Glomerular endothelial cell (primary cell): ENCODE measurements at regions not wholly inside any gene's neighbourhood (a gene's known extent, or its start where the extent isn't known, plus 50 kb on each side); places are given as distances from the start of the nearest gene placed in this dataset.

Experiments
- DNase-seq: peaks from one replicate; pipeline ENCODE4 v3.0.0-alpha.2; 2011; ENCODE audit warnings: low read depth, low spot score; ENCODE audit errors: extremely low read depth

- no peak for DNase-seq
Measured at GRCh38 chr2:176496761-176497160, 227.5 kb downstream of the MTX2 start.

DNA sequence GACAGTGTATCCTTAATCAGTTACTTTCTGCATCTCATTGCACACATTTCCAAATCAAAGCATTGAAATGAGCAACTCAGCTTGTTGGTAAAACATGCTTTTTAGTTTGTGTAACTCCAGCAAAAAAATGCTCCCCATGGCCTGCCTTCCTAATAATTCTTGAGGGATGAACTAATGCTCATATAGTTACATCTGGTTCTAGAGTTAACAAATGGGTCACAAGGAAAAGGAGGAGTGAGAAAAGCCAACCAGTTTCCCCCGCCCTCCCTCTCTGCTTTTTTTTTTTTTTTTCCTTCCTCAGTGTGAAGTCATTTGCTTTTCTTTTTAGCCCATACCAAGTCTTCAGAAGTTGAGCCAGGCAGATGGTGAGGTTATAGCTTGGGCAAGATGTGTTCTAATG, 231.7 kb downstream of the MTX2 start:
- DNase-seq: no peak

- DNase-seq: no peak
Measured at GRCh38 chr2:176501617-176502016, 232.4 kb downstream of the MTX2 start.

GRCh38 chr2:176502619-176503018, 233.4 kb downstream of the MTX2 start:
- no peak for DNase-seq

DNA sequence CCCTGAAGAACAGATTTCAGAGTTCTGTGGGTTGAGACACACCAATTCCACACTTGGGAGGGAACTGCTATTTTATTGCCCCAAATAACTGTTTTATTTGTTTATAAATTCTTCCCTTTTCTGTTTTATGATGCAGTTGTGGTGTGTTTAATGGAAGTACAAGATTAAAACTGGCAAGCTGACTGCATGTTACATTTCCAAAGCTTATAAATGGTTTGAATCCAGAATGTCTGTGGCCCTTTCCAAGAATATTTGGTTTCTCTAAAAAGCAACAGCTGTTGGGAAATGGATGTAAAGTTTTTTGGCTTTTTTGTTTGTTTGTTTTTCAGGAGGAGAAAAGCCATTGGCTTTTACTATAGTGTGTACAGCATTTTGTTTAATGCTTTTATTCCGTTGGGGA, 234.5 kb downstream of the MTX2 start:
- no peak for DNase-seq

DNA sequence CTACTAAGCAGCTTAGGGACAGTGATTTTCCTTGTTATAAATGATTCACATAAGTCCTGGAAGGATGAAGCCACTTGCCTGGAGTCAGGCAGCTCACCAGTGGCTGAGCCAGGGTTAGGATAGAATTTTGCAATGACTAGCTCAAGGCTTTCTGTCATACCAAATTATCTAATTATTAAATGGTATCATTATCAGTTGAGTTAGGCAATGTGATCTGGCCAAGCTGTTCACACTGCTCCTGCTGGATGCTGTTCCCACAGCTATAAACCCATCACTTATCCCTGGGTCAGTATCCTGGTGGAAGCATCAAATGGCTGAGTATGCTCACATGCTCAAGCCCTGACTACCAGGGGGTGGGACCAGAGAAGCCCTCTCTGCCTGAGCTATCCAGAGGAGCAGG, 235.2 kb downstream of the MTX2 start:
- DNase-seq: no peak

- DNase-seq: no peak
Measured at GRCh38 chr2:176507786-176508185, 238.5 kb downstream of the MTX2 start.

GRCh38 chr2:176508374-176508773, 239.1 kb downstream of the MTX2 start:
- DNase-seq: no peak

GRCh38 chr2:176508984-176509740, 239.9 kb downstream of the MTX2 start:
- no peak for DNase-seq

GRCh38 chr2:176514276-176514675, 245.0 kb downstream of the MTX2 start:
- no peak for DNase-seq

DNA sequence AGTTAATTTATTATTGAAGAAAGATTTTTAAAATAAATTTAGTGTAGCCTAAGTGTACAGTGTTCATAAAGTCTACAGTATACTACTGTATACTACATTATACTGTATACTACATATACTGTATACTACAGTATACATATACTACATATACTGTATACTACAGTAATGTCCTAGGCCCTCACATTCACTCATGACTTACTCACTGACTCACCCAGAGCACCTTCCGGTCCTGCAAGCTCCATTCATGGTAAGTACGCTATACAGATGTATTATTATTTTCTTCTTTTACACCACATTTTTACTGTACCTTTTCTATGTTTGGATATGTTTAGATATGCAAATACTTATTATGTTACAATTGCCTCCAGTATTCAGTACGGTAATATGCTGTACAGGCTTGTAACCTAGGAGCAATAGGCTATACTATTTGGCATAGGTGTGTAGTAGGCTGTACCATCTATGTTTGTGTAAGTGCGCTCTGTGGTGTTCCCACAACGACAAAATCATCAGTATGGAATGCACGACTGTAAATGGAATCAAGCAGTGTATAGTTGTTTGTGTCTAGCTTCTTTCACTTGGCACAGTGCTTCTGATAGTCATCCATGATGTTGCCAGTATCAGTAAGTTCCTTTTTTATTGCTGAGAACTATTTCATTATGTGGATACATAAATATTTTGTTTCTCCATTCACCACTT, 245.7 kb downstream of the MTX2 start:
- DNase-seq: no peak

GRCh38 chr2:176516051-176516602, 246.9 kb downstream of the MTX2 start:
- DNase-seq: no peak

DNA sequence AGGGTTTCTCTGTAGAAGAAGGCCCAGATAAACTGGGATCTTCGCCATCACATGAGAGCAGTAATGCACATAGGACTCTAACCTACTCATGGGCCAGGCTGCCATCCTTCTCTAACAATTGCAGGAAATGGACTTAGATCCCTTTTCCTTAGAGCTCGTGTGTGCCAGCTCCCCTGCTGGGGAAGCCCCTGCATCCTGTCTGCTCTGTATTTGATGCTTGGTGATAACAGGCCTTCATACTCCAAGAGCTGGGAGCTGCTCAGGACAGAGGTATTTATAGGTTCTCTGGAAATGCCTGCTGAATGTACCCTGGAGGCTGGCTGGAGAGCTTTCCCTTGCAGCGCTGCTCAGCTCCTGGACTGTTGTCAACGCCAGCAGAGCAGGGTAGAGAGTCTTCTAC, 249.6 kb downstream of the MTX2 start:
- DNase-seq: peak; percentile 97

GRCh38 chr2:176521878-176522670, 252.8 kb downstream of the MTX2 start:
- DNase-seq: no peak

GRCh38 chr2:176525086-176525485, 255.8 kb downstream of the MTX2 start:
- DNase-seq: no peak

DNA sequence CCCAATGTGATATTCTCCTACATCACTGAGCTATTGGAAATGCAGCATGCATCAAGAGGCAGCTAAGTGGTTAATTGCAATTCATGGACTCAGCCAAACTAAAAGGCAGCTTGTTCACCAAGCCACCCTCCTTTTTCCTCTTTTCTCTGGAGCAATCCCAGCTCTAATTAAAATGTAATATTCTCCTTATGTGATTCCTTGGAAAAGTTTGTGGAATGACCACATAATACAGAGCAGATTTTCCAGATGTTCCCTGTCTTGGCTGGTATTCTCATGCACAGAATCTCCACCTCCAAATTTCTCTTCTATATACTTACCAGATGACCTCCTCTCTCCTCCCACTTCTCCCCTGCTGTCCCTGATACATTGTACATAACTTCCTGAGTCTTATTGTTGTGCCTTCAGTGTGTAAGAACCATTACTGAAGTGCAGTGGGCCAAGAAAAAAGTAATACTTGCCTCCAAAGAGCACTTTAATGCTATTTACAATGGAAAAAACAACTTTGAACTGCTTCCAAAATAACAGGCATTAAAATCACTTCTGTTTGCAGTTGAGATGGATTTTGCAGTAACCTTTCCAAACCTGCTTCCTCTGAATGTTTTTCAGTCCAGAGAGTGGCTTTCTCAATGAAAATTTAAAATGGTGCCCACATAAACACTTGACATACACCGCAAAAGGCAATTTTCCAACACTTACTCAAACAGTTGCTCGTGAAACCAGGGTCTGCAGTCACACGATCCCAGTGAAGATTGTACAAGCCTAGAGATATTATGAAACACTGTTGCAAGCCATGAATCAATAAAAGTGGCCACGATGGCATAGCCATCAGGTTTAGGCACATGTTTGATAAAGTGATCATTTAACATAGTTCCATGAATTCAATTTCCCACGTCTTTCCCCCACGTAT, 258.0 kb downstream of the MTX2 start:
- DNase-seq: no peak

GRCh38 chr2:176531608-176532007, 262.4 kb downstream of the MTX2 start:
- DNase-seq: no peak

DNA sequence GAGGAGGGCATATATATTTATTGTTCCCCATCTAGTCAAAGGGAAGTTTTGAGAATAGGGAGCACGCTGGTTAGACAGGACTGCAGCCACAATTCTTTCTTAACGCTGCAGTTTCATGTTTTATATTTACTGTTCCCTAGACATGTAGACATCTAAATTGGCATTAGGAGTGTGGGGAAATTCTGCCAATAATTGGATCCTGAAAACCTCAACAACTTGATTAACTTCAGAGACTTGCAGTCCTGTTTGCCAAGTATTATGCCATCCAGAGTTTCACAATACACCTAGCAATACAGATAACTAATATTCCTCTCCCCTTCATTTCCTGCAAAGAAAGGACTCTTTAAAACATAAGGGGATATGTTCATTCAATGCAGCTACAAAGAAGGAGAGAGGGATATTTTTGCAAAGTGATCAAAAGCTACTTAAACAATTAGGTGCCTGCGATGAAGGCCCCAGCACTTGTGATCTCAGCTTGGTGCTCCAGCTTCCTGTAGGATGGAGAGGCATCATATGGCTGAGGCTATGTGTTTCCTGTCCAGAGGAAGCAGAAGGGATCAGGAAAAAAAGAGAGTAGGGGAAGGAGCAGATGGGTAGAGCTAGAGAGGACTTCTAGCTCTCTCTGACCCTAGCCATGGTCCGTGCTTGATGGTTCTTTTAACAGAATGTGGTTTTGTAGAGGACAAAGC, 264.4 kb downstream of the MTX2 start:
- DNase-seq: no peak

DNA sequence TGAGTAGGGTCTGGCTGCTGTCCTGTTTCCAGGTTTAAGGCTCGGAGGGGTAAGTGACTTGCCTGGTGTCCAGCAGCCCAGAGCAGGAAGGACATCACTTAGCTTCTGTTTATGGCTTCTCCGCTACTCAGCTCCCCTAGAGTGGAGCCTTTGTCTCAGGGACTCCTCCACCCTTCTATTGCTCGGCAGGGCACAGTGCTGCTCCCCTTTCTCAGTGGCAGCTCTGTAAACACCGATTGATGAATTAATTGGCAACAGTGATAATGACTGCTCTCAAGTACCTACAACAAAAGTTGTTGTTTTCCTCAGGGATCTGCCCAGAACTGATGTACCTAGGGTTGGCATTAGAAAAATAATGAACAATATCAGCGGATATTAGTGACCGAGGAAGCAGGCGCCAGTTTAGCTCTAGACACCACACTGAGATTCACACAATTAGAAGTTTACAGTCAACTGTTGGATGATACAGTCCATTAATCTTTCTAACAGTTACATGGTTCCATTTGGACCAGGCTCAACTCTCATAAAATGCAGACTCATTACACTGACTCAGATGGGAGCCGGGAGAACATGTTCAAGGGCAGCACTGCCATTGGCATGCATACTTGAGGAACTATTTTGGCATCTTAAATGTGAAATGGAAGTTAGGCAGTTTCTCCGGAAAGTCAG, 265.7 kb downstream of the MTX2 start:
- DNase-seq: no peak
